Fibroblast of lung (primary cell): ENCODE measurements at regions not wholly inside any gene's neighbourhood (a gene's known extent, or its start where the extent isn't known, plus 50 kb on each side); places are given as distances from the start of the nearest gene placed in this dataset.
"Not testable (repeated sequence)": the region's sequence is repeated elsewhere in the genome, so short reads cannot be mapped to it uniquely, and the experiment has no call there.

ENCODE experiments used
- CTCF ChIP-seq, 2 donors: IDR thresholded peaks in 1 of 2; conservative IDR thresholded peaks in 1 of 2; 1 replicate in 1 of 2; 2 replicates in 1 of 2; pipeline ENCODE4 v1.5.1; 2011 to 2012; ENCODE audit warnings: low read length in 2 of 2, control low read depth in 1 of 2, inconsistent platforms in 1 of 2, low read depth in 1 of 2, mild to moderate bottlenecking in 1 of 2
- EZH2 ChIP-seq: IDR thresholded peaks from 2 replicates; pipeline ENCODE4 v1.5.1; 2012; ENCODE audit warnings: low read length, control low read depth, mild to moderate bottlenecking; ENCODE audit errors: missing control alignments

DNA sequence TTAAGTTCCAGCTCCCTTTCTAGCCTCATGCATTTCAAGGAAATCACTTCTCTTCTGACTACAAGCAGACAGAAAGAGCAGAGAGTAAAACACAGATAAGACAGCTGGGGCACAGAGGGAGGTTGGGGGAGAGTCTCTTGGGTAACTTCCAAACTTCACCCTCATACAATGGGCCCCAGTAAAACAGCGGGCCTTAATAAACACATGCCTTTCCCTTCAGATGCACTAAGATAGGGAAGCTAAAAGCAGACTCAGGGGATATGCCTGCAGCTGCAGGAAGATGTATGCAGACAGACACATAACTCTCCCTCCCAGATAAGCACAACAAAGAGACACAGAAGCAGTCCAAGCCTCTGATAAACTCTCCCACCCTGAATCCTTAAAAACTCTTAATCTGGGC, 717.4 kb upstream of the PCDH15 start:
- not testable (repeated sequence) for TF ChIP-seq CTCF (conservative IDR thresholded peaks at IDR 0.05 in 1 of 2, IDR thresholded peaks at IDR 0.05 in 1 of 2; ENCODE audit: low read depth in 1 of 2, low read length in 2 of 2); EZH2
